HG02571 (cell line): ENCODE measurements at regions not wholly inside any gene's neighbourhood (a gene's known extent, or its start where the extent isn't known, plus 50 kb on each side); places are given as distances from the start of the nearest gene placed in this dataset.

Source experiments
- ATAC-seq: cut with Tn5 transposase; IDR thresholded peaks from one replicate; pipeline ENCODE4 v1.9.1; 2021; ENCODE audit warnings: mild to moderate bottlenecking, moderate library complexity; ENCODE audit not compliant: unreplicated experiment

DNA sequence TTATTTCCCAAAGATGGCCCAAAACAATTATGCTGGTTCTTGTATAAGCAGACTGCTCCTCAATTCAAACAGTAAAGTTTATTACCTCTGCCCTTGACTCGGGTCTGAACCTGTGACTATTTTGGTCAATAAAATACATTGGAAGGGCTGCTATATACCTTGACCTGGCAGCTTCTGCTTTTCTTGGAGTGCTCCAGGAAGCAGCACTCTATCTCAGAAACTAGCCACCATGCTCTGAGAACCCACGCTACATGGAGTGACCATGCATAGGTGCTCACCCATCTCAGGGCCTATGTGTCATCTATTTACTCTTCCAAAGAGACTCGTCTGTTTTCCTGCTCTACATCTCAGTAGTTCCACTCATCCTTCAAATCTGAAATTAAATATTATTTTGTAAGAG lies 299.9 kb downstream of the AHR start:
- ATAC-seq = no peak

DNA sequence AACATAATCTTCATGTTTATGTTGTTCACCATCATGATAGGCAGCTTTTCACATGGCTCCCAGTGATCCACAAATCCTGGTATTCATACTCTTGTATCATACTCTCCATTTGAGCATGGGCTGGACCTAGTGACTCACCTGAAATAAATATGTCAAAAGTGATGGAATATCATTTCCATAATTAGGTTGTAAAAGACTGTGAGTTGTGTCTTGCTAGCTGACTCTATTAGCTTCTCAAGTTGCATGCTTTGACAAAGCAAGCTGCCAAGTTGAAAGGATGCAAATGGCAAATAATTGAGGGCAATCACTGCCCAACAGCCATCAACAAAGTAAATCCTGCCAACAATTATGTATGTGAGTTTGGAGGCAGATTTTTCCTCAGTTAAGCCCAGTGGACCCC lies 300.4 kb downstream of the AHR start:
- no peak for ATAC-seq

DNA sequence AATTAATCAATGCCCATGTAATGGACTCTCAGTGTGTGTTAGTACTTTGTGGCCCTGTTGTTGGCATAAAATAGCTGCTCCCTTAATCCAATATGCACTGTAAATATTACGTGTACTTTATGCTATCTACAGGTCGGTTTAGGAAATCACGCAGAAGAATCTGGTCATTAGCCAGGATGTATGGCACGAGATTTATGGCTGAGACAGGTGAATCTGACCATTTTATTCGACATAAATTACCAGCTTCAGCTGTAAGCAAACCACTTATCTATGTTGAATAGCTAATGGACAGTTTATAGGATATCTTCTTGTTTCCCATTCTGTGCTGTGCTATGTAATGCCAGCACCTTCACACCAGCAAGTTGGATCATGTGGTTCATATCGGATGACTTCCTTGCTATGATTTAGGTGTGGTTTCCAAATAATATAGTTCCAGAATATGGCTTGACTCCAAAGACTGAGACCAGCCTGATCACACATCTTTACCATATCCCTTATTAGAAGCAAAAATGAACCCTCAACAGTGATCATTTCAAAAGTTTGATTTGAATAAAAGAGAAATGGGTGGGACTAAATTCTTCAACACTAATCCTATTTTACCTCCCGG lies 301.4 kb downstream of the AHR start:
- ATAC-seq = no peak

DNA sequence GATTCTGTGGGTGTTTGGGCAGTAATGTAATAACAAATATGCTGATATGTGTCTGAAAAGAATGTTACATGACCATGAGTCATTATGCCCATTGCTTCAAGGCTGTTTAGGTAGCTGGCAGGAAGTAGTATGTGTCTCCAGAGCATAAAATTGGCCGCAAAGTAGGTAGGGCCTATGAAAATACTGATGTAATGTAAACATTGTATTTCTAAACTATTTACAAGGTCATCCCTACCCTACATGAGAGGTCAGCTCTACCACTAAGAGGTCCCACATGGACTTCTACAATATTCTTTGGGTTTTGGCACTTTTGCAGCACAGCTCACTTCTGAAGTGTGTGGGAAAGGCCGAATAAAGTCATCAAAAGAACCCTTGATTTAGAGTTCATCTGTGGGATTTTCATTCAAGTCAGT lies 301.9 kb downstream of the AHR start:
- no peak for ATAC-seq

DNA sequence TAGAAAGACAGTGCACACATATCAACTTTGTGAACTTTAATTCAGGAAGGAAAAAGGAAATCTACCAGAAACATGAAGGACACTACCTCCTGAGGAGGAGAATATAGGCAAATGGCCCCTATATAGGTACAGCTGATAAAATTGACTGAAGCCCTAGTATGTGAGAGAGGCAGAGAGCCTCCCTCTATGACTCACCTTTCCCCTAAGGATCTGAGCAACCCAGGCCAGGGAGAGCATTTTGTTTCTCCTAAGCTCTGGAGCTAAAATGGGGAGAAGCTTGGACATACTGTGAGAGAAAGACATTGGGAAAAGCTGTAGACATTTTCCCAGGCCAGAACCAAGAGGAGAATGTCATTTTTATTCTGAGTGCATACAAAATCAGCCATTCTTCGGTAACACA lies 303.5 kb downstream of the AHR start:
- ATAC-seq = no peak

DNA sequence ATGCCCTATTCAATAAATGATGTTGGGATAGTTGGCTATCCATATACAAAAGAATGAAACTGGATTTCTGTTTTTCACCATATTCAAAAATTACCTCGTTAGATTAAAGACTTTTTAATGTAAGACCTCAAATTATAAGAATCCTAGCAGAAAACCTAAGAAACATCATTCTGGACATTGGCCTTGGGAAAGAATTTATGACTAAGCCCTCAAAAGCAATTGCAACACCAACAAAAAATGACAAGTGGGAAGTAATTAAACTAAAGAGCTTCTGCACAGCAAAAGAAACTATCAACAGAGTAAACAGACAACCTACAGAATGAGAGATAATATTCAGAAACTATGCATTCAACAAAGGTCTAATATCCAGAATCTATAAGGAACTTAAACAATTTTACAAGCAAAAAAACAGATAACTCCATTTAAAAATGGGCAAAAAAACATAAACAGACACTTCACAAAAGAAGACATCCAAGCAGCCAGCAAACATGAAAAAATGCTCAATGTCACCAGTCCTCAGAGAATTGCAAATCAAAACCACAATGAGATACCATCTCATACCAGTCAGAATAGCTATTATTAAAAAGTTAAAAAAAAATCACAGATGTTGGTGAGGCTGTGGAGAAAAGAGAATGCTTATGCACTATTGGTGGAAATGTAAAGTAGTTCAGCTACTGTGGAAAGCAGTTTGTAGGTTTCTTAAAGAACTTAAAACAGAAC lies 309.8 kb downstream of the AHR start:
- ATAC-seq = no peak

DNA sequence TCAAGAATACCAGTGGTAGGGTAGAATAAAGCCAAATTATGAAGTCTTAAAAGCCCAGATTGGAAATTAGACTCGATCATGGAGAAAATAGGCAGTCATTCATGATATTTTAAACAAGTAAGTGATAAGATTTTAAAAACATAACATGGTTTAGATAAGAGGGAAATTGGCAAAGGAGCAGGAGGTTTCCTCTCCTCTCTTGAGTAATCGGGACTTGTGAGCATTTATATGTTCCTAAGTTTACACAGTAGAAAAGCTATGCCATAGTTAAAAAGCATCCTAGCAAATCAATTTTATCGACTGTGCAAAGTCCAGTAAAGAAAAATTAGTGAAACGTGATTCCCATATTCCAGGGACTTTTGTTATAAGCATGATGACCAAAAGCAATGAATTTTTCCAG lies 313.2 kb downstream of the AHR start:
- no peak for ATAC-seq

DNA sequence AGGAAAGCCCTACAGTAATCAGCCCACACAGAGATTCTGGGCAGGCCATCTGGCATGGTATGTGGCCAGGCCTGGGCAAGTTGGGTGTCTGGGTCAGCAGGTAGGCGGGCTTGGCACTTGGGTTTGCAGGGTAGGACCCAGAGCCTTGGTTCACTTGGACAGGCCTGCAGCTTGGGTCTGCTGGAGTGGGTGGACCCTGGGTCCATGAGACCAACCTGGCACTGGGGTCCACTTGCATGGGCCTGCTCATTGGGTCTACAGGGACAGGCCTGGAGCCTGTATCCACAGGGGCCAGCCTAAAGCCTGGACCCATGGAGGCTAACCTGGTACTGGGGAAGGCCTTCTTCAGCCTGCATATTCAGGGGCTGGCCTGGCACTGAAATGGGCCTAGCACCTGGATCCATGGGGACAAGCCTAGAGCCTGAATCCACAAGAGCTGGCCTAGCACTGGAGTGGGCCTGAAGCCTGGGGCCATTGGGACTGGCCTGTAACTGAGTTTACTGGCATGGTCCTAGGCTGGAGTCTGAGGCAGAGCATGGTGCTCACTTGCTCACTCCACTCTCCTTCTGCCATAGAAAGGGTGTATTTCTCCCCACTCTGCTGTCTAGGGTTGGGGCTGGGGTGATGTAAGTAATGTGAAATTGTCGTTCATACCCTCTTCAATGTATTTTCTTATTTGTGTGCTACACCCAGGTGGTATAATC lies 315.0 kb downstream of the AHR start:
- no peak for ATAC-seq

DNA sequence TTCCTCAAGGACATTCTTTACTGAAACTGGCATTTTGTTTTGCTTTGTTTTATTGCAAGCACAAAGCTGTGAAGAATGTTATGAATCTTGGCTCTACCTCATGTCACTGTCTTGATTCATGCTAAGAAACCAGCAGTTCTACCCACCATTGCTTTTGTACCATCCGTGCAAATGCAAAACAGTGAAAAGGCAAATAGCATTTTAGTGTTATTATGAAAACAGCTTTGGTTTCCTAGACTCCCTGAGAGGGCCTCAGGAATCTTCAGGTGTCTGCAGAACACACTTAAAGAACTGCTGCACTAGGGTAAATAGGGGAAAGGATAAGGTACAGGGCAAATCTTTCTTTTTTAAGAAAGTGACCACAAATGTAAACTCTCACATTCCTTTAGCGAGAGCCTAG lies 318.9 kb downstream of the AHR start:
- no peak for ATAC-seq

DNA sequence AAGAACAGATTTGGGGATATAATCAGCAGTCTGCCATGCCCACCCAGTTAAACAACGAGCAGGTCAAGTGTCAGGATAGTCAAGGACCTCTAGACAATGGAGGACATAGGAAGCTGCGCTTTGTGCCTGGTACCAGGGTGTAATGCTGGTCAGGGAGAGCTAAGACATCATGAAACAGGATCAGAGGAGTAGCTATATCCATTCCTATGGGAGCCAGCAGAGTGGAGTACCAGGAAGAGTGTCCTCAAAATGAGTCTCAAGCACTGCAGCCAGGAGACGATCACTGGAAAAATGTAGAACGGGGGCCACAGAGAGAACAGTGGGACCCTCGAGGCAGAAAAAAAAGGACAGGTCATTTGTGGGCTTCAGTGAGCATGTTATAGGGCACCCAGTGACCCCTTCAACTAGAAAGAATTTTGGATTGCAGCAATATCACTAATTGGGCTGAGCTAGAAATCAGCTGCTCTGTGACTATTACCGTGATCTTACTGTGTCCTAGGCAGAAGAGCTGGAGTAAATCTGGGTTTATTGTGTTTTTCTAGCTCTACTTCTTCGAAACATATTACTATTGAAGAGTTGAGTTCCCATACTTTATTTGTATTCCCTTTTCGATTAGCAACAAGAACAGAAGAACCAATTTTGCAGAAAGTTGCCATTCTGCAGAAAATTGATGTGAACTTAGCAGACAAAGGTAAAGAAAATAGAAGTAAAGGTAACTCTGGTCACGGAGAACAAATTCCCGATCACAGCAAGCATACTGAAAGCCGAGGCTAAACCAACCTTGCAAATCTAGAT lies 319.6 kb downstream of the AHR start:
- no peak for ATAC-seq

DNA sequence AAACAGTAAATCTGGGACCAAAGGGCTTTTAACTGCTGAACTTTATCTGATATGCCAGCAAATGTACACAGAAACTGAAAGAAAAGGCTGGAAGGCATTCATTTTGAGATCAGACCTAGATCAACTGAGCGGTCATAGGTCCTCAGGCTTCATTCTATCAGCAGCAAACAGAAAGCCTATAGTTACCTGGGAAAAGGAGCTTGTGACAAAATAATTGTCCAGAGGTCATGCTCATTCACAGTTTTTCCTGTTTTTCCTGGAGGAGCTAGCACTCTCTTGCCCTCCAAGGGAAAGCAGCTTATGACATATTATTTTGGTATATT lies 320.2 kb downstream of the AHR start:
- no peak for ATAC-seq

DNA sequence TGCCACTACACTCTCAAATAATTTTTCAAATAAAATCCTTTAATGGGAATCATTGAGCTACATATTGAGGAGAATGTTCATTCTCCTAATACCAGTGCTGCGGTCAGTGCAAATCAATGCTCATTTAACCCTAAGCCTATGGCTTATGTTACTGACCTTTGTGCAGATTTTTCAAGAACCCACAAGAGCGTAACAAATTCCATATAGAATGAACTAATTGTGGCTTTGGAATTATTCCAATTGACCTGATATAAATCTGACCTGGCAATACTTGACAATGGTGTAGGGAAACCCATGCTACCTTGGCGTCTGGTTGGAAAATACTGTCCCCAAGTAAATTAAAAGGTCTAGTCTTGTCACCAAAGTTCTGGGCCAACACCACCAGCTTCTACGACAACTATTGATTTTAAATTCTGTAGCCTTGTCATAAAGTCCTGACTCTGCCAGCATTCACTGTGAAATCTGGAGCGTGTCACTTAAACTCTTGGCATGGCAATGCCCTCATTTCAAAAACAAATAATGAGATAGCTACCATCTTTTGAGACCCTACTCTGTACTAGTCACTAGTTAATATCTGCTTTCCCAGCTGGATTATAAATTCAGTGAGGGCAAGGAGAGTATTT lies 320.9 kb downstream of the AHR start:
- no peak for ATAC-seq

DNA sequence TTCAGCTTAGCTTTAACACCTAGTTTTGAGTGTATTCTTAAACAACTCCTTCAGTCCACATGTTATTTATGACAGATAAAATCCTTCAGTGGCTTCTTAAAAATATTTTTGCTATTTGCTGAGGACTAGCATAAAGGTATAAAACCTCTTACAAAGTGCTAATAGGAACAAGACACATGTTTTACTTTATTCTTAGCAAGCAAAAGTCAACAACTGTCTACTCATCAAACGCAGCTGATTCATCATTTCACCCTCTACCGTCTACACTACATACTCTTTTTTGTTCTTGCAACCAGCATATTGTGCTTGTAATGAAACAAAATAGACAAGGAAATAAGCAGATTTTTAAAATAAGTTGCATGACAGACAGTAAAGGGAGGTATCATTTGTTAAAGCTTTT lies 319.7 kb downstream of the SNX13 start:
- ATAC-seq = no peak

DNA sequence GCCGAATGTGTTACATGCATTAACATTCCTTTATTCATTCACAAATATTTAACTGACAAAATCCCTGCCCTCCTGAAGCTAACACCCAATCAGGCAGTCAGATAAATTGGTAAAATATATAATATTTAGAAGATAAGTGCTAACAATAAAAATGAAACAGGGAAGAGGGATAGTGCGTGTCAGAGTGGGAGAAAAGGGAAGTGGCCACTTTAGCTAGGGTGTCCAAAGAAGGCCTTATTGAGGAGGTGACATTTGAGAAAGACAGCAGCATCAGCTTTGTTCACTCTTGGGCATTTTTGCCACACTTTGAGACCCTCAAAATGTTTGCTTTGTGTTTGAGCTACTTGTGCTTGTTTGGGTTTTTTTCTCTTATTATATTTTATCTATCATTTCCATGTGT lies 317.8 kb downstream of the SNX13 start:
- no peak for ATAC-seq

DNA sequence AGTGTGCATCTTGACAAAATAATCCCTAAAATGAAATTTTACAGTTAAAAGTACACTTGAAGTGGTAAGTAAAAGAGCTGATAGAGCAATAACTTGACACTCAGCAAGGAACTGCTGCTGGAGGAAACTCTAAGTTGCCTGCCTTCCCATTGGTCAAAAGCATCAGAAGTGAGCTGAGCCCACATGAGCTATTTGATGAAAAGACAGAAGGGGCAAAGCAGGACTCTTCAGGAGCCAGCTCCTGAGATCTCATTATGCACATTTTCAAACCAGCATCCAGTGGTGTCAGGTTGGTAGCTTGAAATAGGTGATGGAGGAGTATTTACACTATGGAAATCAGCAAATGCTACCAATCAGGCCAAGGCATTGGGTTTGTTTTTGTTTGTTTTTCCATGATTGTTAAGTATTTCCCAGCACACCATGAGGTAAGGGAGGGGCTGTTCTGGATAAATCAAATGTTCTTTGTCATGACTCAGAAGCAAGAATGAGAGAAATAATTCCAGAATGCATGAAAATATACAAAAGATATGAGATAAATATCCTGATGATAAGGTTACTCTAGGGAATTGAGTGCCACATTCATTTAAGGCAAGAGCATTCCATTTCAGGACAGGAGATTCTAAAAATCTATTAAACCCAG lies 316.6 kb downstream of the SNX13 start:
- no peak for ATAC-seq

DNA sequence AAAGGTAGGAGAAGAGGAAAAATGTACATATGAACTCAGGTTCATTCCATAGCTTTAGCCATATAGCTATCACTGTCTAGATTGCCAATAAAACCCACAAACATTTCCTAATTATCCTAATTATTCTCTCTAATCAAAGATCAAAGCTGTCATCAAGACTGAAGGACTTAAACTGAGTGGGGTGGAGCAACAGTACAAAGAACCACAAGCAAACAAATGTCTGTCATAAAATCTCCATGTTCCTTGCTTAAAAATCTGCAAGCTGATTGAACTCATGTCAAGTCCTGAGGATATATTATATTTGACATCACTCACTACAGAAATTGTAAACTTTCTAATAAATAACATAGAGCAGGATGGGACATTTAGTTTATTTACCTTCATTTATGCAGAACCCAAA lies 315.9 kb downstream of the SNX13 start:
- ATAC-seq = no peak

DNA sequence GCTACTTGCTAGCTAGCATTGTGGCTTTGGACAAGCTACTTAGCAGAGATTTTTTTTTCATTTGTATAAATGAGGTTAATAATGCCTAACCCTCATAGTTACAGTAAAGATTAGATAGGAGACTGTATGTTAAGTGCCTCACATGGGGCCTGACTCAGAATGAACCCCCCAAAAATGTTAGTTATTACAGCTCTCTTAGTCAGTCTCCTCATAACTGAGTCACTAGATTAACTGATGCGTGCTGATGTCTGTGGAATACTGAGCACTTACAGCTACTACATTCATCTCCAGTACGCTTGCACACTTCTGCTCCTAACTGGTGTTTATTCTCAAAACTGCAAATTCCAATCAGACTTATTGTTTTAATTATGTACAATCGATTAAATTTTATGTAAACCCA lies 315.3 kb downstream of the SNX13 start:
- no peak for ATAC-seq

DNA sequence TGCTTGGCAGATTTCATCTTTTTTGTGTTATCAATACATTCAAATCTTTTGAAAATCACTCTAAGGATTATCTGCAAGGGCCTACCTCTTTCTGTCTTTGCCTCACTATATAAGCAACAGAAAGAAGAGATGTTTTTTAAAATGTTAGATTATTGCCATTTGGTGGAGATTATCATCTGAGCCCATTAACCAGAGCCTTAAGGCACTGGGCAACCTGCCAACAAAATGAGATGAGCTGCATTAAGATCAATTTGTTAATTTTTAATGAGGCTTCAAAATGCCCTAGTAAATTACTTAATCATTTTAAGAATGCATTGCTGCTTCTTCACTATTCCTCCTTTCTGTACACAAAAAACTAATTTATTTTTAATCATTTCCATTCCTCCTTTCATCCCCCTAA lies 314.1 kb downstream of the SNX13 start:
- ATAC-seq = no peak

DNA sequence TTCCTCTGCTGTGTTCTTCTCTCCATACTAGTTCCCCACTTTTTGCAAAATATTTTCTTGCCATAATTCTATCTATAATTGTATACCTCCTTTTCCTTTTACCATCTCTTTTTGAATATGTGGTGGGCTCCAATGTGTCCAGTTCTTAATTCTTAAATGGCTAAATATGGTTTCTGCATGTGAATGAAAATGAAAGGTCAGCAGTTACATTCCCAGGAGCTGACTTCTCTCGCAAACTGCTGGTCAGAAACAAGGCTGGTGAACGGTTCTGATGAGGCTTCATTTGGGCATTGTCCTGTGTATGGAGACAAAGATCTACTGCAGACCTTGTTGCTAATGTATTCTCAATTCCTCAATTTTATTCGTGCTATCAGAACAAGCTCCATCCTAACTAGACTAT lies 309.2 kb downstream of the SNX13 start:
- ATAC-seq = no peak

DNA sequence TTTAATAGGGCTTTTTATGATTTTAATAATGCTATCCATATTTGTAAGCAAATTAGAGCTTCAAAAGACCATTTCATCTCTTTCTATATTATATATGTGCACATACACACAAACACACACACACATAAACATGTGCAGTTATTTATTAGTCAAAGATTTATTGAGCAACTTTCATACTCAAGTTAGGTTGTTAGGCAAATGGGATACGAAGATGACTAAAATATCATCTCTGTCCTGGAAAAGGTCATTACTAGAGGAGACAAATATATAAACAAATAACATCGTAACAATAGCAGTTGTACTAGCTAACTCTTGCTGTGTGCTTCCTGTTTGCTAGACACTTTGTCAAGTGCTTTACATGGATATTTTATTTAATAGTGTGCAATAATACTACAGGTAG lies 307.9 kb downstream of the SNX13 start:
- no peak for ATAC-seq

DNA sequence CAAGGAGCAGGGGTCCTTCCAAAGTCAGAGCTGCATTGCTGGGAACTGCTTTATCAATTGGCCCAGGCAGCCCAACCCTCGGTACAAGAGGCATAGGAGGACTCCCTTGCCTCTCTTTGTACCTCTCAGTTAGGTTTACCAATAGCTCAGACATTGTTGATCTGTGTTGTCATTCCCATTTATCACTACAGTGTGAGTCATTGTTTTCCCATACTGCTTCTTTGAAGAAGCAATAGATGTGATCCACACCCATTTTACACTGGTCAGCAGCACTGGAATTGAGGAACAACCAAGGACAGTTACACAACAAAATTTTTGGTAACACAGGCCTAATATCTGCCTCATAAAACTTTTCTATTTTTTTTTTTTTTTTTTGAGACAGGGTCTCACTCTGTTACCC lies 307.2 kb downstream of the SNX13 start:
- ATAC-seq = no peak
